MCF 10A (cell line): ENCODE measurements at regions not wholly inside any gene's neighbourhood (a gene's known extent, or its start where the extent isn't known, plus 50 kb on each side); places are given as distances from the start of the nearest gene placed in this dataset.

ENCODE experiments used
- BruUV-seq: library from RNA; stranded (reverse); fragments of 400-500 nt; replicated peaks from 2 replicates; lab custom pipeline; 2021; lab: Mats Ljungman, UMichigan
- CTCF ChIA-PET: fragments of 300-600 bp; sonication (Branson Sonifier 250); formaldehyde crosslinking; extraction: SDS; loops from one replicate; lab custom pipeline; 2021; ENCODE audit warnings: antibody characterized with exemption, inconsistent platforms; lab: Yijun Ruan, JAX
- POLR2A ChIA-PET: fragments of 300-600, 350-650 bp; sonication (Branson Sonifier 250); formaldehyde crosslinking; extraction: SDS; loops from one replicate; lab custom pipeline; 2020; ENCODE audit warnings: antibody characterized with exemption, inconsistent platforms; lab: Yijun Ruan, JAX
- DNase-seq: peaks from one replicate; pipeline ENCODE4 v3.0.0-alpha.2; 2018; ENCODE audit not compliant: unreplicated experiment
- H3K27ac Mint-ChIP-seq: one replicate; pipeline ENCODE4 v1.8.0; 2022; ENCODE audit warnings: mild to moderate bottlenecking, low read depth, mixed read lengths; ENCODE audit not compliant: unreplicated experiment
- H3K27me3 Mint-ChIP-seq: one replicate; pipeline ENCODE4 v1.8.0; 2022; ENCODE audit warnings: mixed read lengths; ENCODE audit not compliant: insufficient read depth, unreplicated experiment
- H3K36me3 Mint-ChIP-seq: one replicate; pipeline ENCODE4 v1.8.0; 2022; ENCODE audit warnings: mild to moderate bottlenecking, moderate library complexity, mixed read lengths; ENCODE audit not compliant: insufficient read depth, unreplicated experiment
- H3K4me1 Mint-ChIP-seq: one replicate; pipeline ENCODE4 v1.8.0; 2022; ENCODE audit warnings: mixed read lengths; ENCODE audit not compliant: insufficient read depth, unreplicated experiment
- H3K4me3 Mint-ChIP-seq: one replicate; pipeline ENCODE4 v1.8.0; 2022; ENCODE audit warnings: mild to moderate bottlenecking, moderate library complexity, mixed read lengths; ENCODE audit not compliant: unreplicated experiment
- H3K9me3 Mint-ChIP-seq: one replicate; pipeline ENCODE4 v1.8.0; 2022; ENCODE audit warnings: mixed read lengths; ENCODE audit not compliant: unreplicated experiment
- CTCF ChIP-seq: fragments of 200-600 bp; IDR thresholded peaks from one replicate; pipeline ENCODE4 v1.8.0; 2022; ENCODE audit warnings: antibody characterized with exemption, mild to moderate bottlenecking; ENCODE audit not compliant: unreplicated experiment
- intact Hi-C: fragments of 100-400 bp; cut with micrococcal nuclease; formaldehyde crosslinking; loops from 2 replicates; pipeline ENCODE4 v1.14.1; 2022

GRCh38 chr9:29648132-29648531 is 2074.9 kb upstream of the C9orf72 start:
- POLR2A ChIA-PET = no interaction called here
- no peak for DNase-seq
- Mint-ChIP-seq H3K9me3 (no peaks in the 10 kb centered on the region), H3K27ac (no peak overlapping the region), H3K27me3 (no peaks in the 10 kb centered on the region), H3K4me1 (no peaks in the 10 kb centered on the region), H3K4me3 (no peak overlapping the region), H3K36me3 (no peaks in the 10 kb centered on the region)
- CTCF ChIA-PET = no interaction called here
- intact Hi-C loops = no loop called here
- TF ChIP-seq CTCF = no peak
- BruUV-seq = no TSS peak

- Mint-ChIP-seq H3K4me3 (no peak overlapping the region), H3K9me3 (no peaks in the 10 kb centered on the region), H3K27me3 (no peaks in the 10 kb centered on the region), H3K27ac (no peak overlapping the region), H3K4me1 (no peaks in the 10 kb centered on the region), H3K36me3 (no peaks in the 10 kb centered on the region)
- DNase-seq = no peak
- ChIA-PET CTCF (no interaction called here), POLR2A (no interaction called here)
- no peak for TF ChIP-seq CTCF
- BruUV-seq = no TSS peak
- intact Hi-C loops = no loop called here
These were observed 2075.3 kb upstream of the C9orf72 start for GRCh38 chr9:29648601-29649000.

- Mint-ChIP-seq H3K9me3 (no peaks in the 10 kb centered on the region), H3K36me3 (no peaks in the 10 kb centered on the region), H3K27ac (no peak overlapping the region), H3K4me3 (no peak overlapping the region), H3K27me3 (no peaks in the 10 kb centered on the region), H3K4me1 (no peaks in the 10 kb centered on the region)
- DNase-seq = no peak
- no TSS peak for BruUV-seq
- intact Hi-C loops = no loop called here
- CTCF ChIA-PET = no interaction called here
- TF ChIP-seq CTCF = no peak
- POLR2A ChIA-PET = no interaction called here
These were observed 2083.5 kb upstream of the C9orf72 start for GRCh38 chr9:29656641-29657406.

GRCh38 chr9:29657821-29658220 is 2084.5 kb upstream of the C9orf72 start:
- Mint-ChIP-seq H3K4me3 (no peak overlapping the region), H3K36me3 (no peaks in the 10 kb centered on the region), H3K9me3 (no peaks in the 10 kb centered on the region), H3K27ac (no peak overlapping the region), H3K4me1 (no peaks in the 10 kb centered on the region), H3K27me3 (no peaks in the 10 kb centered on the region)
- intact Hi-C loops = no loop called here
- no TSS peak for BruUV-seq
- CTCF ChIA-PET = no interaction called here
- POLR2A ChIA-PET = no interaction called here
- no peak for TF ChIP-seq CTCF
- no peak for DNase-seq
